ENCODE measurements at regions not wholly inside any gene's neighbourhood (a gene's known extent, or its start where the extent isn't known, plus 50 kb on each side); places are given as distances from the start of the nearest gene placed in this dataset.

DNA sequence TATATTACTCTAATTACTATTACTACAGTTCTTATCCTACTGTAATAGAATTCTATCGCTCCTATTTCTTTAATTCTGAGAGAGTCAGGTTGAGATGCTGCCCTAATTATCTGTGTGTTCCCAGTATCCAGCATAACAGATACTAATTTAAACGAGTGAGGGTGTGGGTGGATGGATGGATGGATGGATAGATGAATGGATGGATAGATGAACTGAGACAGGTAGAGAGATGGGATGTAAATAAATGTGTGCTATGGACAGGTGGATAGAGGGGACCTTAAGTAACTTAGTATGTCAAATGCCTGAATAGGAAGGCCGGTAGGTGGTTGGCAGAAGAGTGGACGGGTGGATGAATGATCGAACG, 143.6 kb upstream of the ADRA1B start:
- H3K27ac Mint-ChIP-seq (ENCODE audit: unreplicated experiment), result no peak overlapping the region

DNA sequence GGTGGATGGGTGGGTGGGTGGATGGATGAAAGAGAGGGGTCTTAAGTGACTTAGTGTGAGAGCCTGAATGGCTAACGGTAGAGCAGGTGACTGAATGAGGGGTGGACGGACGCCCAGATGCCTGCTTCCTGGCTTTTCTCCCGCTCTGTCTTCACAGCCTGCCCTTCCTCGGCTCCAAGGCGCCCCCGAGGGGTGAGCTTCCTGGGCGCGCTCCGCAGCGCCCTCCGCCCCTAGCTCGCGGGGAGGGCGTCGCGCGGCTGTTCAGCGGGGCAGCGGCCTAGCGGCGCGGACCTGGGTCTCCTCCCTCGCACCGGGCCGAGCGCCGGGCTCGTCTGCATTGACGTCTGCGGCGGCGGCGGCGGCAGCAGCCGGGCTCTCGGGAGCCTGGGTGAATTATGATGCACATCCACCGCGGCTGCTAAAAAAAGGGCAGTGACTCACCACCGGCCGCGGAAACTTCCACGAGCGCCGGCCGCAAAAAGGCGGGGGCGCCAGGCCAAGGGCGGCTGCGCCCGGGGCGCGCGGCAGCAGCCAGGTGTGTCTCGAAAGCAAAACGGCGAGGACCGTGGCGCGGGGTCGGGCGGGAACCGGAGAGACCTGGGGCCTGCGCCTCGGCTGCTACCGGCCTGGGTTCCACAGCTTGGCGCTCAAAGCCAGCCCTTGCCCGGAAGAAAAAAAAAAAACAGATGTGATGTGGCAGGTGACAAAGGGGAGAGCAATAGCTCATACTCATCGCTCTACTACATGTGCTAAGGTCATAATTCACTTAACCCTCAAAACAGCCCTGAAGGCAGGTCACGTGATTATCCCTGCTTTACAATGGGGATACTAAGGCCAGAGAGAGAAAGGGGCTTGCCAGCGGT, 143.0 kb upstream of the ADRA1B start:
- H3K4me1 Mint-ChIP-seq (ENCODE audit: low read depth, unreplicated experiment), result no peaks in the 10 kb centered on the region
- DNase-seq, result peak; percentile 67

More for the DNA sequence above, 143.6 kb upstream of the ADRA1B start:
- H3K9me3 Mint-ChIP-seq (ENCODE audit: unreplicated experiment), result peaks cover 2% of the 10 kb centered on the region
- H3K27me3 Mint-ChIP-seq (ENCODE audit: unreplicated experiment), result peaks cover 2% of the 10 kb centered on the region
- TF ChIP-seq, protein P1, sequence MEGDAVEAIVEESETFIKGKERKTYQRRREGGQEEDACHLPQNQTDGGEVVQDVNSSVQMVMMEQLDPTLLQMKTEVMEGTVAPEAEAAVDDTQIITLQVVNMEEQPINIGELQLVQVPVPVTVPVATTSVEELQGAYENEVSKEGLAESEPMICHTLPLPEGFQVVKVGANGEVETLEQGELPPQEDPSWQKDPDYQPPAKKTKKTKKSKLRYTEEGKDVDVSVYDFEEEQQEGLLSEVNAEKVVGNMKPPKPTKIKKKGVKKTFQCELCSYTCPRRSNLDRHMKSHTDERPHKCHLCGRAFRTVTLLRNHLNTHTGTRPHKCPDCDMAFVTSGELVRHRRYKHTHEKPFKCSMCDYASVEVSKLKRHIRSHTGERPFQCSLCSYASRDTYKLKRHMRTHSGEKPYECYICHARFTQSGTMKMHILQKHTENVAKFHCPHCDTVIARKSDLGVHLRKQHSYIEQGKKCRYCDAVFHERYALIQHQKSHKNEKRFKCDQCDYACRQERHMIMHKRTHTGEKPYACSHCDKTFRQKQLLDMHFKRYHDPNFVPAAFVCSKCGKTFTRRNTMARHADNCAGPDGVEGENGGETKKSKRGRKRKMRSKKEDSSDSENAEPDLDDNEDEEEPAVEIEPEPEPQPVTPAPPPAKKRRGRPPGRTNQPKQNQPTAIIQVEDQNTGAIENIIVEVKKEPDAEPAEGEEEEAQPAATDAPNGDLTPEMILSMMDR (IDR thresholded peaks at IDR 0.05; ENCODE audit: partially characterized antibody, unreplicated experiment), result no peak
- H3K36me3 Mint-ChIP-seq (ENCODE audit: unreplicated experiment), result no peaks in the 10 kb centered on the region
- H3K4me3 Mint-ChIP-seq (ENCODE audit: unreplicated experiment), result peak overlapping the region; percentile 84
- H3K4me1 Mint-ChIP-seq (ENCODE audit: low read depth, unreplicated experiment), result no peaks in the 10 kb centered on the region
- DNase-seq, result no peak

DNA sequence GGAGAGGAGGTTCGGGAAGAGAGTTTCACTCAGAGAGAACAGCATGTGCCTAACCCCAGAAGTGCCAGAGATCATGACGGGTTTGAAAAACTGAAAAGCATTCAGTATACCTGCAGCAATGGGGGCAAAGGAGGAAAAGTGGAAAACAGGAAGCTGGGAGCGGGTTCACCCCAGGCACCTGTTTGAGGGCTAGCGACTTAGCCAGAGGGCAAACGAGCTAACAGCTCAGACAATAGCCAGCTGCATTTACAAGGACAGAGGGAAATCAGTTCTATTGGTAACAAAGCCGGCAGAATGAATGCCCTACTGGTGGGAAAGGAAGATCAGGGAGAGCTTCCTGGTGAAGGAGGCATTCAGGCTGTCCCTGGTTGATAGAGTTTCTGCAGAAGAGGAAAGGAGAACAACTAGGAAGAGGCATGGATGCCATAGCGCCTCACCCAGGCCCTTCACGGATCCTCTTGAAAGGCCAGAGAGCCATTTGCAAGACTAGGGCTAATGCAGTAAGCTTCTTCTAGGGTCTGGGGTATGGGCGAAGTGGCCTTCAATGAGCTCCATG, 141.7 kb upstream of the ADRA1B start:
- TF ChIP-seq, protein P1 (IDR thresholded peaks at IDR 0.05; ENCODE audit: partially characterized antibody, unreplicated experiment), result no peak
- Mint-ChIP-seq H3K27me3 (ENCODE audit: unreplicated experiment) (peaks cover 2% of the 10 kb centered on the region), H3K9me3 (ENCODE audit: unreplicated experiment) (peaks cover 2% of the 10 kb centered on the region), H3K4me1 (ENCODE audit: low read depth, unreplicated experiment) (no peaks in the 10 kb centered on the region), H3K4me3 (ENCODE audit: unreplicated experiment) (no peak overlapping the region), H3K27ac (ENCODE audit: unreplicated experiment) (no peak overlapping the region), H3K36me3 (ENCODE audit: unreplicated experiment) (no peaks in the 10 kb centered on the region)
- DNase-seq, result no peak

More for the DNA sequence above, 143.0 kb upstream of the ADRA1B start:
- peaks cover 2% of the 10 kb centered on the region for H3K9me3 Mint-ChIP-seq (ENCODE audit: unreplicated experiment)
- peaks cover 2% of the 10 kb centered on the region for H3K27me3 Mint-ChIP-seq (ENCODE audit: unreplicated experiment)
- H3K36me3 Mint-ChIP-seq (ENCODE audit: unreplicated experiment), result no peaks in the 10 kb centered on the region
- TF ChIP-seq, protein P1 (IDR thresholded peaks at IDR 0.05; ENCODE audit: partially characterized antibody, unreplicated experiment), result no peak
- no peak overlapping the region for H3K27ac Mint-ChIP-seq (ENCODE audit: unreplicated experiment)
- H3K4me3 Mint-ChIP-seq (ENCODE audit: unreplicated experiment), result peak overlapping the region; percentile 84

DNA sequence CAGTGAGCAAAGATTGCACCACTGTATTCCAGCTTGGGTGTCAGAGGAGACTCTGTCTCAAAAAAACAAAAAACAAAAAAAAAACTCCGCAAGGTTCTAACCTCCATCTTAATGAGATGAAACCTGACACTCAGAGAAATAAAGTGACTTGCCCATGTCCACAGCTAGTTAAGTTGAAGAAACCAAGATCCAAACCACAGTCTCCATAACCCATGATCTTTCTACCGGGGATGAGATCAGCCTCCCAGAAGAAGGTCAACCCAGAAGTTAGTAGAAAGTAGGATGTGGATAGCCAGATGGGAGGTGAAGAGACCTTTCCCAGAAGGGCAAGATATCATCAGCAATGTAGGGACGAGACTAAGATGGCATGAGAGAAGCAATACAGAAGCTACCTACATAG, 140.4 kb upstream of the ADRA1B start:
- Mint-ChIP-seq H3K4me1 (ENCODE audit: low read depth, unreplicated experiment) (no peaks in the 10 kb centered on the region), H3K36me3 (ENCODE audit: unreplicated experiment) (no peaks in the 10 kb centered on the region), H3K9me3 (ENCODE audit: unreplicated experiment) (peaks cover 2% of the 10 kb centered on the region), H3K4me3 (ENCODE audit: unreplicated experiment) (no peak overlapping the region), H3K27me3 (ENCODE audit: unreplicated experiment) (peaks cover 2% of the 10 kb centered on the region), H3K27ac (ENCODE audit: unreplicated experiment) (no peak overlapping the region)
- no peak for DNase-seq
- TF ChIP-seq, protein P1 (IDR thresholded peaks at IDR 0.05; ENCODE audit: partially characterized antibody, unreplicated experiment), result no peak
